NCI-H2171 treated with DMSO at 0.1 percent for 48 hours (cell line): ENCODE measurements at regions not wholly inside any gene's neighbourhood (a gene's known extent, or its start where the extent isn't known, plus 50 kb on each side); places are given as distances from the start of the nearest gene placed in this dataset.
"Not testable (repeated sequence)": the region's sequence is repeated elsewhere in the genome, so short reads cannot be mapped to it uniquely, and the experiment has no call there.

Experiments used
- DNase-seq: peaks from one replicate; lab custom pipeline; 2025; lab: John Stamatoyannopoulos, UW

DNA sequence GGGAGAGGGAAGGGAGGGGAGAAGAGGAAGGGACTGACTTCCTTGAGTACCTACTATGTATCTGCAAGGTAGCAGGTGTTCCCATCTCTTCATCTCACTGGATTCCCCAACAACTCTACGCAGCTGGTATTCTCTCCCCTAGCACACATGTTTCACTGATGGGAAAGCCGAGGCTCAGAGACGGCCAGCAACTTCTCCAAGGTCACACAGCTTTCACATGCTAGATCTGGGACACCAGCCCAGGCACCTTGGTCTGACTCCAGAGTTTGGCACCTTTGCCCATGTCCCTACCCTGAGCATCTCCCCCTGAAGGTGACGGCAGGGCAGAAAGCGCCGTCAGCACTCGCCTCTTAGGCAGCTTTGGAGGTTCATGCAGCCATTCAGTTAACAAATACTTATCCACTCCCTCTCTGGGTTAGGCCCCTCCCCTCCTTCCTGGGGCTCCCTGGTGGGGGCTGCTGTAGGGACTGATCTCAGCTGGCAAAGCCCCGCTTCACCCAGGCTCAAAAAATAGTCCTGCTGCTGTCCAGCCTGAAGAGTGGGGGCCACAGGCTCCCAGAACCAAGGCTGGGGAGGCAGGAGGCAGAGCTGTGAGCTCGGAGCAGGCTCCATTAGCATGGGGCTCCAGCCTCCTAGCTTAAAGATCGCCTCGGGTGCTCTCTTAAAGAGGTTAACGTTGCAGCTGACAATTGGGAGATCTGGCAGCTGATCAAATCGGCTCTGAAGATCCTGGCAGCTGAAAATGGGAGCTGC, 79.4 kb downstream of the IGLL1 start:
- DNase-seq, result no peak

- DNase-seq, result no peak
Measured at GRCh38 chr22:23499845-23500500, 80.1 kb downstream of the IGLL1 start.

DNA sequence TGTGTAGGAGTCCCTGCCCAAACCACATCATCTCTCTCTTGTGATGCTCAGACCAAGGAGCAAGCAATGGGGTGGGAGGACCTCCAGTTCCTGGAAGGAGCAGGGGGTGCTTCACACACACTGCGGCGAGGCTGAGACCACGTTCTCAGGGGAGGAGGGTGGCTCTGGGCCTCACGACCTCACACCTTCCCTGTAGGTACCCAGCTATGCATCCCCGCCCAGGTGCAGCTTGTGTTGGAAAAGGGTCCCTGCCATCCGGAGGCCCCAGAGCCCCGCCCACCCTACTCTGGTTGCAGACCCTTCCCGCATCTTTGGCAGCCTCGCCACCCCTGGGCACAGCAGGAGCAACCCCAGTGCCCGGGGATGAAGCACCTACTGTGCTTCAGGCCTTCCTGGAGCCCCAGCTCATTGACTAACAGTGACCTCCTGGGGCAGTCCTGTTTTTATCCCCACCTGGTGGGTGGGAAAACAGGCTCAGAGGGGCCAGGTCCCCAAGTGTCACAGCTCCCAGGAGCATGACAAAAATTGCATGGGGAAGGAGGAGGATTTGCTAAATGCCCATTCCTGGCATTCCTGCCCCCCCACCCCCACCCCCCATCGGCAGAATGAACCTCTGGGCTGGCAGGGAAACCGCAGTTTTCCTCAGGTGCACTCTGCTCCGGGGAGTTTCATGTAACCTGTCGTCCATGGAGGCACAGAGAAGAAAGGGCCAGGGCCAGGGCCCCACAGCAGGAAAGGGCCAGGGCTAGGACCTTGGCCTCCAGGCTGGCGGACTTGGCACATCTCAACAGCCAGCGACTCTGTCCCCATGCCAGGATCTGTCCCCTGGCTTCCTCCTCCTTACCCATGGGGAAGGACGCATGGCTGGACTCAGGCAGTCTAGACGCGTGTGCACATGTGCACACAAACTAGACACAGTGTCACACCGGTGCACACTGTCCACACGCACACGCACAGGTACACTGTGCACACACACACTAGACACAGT, 81.0 kb downstream of the IGLL1 start:
- DNase-seq, result no peak

- DNase-seq, result not testable (repeated sequence)
Measured at GRCh38 chr22:23497889-23498288, 82.2 kb downstream of the IGLL1 start.

DNA sequence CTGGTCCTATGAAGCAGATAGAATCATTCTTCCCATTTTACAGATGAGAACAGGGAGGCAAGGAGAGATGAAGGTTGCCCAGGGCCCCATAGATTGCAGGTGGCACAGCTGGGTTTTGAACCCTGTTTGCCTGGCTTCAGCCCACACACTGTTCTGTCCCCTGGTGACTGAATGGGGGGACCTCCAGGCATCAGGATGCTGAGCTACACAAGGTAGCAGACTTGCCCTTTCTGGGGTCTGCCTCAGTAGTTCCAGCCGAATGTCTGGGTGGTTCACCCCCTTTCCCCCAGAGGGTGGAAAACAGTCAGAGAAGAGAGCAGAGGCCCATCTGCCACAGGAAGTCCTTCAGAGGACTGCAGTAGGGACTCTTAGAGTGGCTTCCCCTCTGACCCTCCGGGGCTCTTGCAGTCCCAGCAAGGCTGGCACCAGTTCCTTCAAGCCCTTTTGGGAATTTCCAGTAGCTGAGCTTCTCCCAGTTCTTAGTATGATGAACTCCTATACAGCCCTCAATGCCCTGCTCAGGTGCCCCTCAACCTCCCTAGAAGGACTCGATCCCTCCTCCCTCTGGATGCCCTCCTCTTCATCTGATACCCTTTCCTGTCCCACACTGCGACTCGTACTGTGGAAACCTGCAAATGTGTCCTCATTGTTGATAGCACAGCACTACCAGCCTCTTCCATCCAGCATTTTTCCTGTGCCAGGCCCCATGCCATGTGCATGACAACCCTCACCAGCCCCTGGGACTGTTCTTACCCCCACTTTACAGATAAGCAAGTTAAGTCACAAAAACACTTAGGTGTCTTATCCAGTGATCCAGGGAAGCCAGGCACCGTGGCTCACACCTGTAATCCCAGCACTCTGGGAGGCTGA, 82.8 kb downstream of the IGLL1 start:
- no peak for DNase-seq

GRCh38 chr22:23496445-23496833, 83.7 kb downstream of the IGLL1 start:
- DNase-seq, result no peak

- no peak for DNase-seq
Measured at GRCh38 chr22:23495614-23496444, 84.3 kb downstream of the IGLL1 start.

- no peak for DNase-seq
Measured at GRCh38 chr22:23494930-23495266, 85.2 kb downstream of the IGLL1 start.

DNA sequence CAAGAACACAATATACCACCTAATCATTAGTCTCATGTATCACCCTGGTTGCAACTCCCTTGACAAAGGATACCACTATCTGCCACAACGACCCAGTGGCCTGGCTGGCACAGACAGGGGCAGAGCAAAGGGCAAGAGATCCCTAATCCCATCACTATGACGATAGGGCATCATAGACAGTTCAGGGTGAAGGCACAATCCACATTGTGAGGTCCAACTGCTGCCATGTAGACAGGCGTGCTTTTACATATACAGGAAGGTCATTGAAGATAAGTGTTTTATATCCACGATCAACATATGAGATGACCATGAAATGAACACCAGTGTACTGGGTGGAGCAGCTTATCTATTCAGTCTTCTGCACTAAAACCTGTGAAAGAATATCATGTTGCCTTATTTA, 94.6 kb downstream of the IGLL1 start:
- no peak for DNase-seq

DNA sequence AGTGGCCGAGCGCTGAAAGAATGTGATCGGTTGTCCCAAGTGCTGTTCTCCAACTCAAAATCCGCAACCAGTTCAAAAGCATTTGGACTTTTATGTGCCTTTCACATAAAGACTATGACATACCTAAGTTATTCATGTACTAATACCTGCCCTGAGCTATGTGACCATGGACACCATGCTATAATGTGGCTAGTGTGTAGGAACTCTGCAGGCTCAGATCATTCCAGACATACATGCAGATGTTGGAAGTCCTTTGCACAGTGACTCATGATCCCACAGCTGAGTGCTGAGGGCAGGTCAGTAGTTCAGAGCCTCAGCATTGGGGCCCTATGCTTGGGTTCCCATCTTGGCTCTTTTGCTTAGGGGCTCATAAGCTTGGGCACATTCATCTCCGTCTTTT, 95.4 kb downstream of the IGLL1 start:
- DNase-seq, result no peak

DNA sequence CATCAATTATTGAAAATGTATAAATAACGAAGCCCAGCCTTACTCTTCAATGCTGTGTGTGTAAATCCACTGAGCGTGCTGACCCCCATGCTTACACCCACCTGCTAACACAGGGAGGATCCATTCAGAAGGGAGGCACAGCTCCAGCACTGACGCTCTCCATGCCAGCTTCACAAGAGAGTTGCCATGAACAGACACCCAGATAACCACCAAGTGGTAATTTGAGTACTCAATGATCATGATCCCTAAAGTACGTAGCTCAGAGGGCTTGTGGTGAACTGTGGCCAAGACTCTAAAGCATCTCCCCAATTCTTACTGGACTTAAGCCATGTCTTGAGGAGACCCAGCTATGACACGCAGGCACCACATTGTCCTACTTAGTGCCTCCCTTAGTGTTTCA, 98.7 kb downstream of the IGLL1 start:
- no peak for DNase-seq

DNA sequence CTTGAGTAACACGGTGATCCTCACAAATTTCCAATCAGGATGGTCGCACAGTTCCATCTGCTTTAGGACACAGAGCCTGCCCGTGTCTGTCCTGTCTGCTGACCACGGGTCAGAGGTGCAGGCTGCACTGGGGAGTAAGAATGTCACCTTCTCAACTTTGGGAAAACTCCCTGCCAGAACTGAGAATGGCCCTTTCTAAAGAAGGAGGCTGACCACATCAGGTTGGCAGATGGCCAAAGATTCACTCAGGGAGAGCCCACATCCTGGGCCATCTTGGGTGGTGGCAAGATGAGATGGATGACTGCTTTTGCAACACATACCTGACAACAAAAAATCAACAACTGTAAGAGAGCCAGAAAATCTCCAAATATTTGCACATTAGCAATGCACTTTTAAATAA, 101.9 kb downstream of the IGLL1 start:
- DNase-seq, result no peak

DNA sequence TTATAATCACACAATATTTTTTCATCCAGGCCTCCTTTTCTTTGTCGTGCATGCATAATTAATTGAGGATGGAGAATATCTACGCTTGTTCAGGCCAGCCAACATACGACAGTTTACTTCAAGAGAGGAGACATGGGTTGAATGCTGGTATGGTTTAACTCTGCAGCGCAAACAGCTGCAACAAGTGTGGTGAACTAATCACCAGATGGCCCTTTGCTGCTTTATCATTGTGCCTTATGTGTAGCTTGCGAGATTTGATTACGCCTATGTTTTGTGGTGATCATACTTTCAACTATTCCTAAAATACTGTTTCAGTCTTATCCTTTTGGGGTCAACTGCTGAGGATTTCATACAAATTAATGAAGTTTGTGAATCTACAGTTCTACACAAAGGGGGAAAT, 105.6 kb downstream of the IGLL1 start:
- DNase-seq, result peak; percentile 75

DNA sequence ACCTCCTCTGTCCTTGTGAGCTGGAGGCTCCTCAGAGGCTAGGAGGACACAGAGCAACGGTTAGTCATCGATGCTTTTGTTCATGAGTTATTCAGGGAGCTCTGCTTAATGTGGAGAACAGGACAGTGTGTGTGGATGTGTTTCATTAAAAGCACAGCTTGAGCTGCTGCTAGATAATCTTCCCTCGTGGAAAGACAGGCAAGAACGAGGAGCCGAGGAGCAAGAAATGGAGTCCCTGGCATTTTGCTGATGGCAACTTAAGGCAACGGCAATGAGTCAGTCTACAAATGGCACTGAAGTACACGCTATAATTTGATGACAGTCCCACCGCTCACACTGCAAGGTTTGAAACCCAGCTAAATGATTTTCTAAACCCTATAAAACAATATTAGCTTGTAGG, 106.2 kb downstream of the IGLL1 start:
- no peak for DNase-seq

DNA sequence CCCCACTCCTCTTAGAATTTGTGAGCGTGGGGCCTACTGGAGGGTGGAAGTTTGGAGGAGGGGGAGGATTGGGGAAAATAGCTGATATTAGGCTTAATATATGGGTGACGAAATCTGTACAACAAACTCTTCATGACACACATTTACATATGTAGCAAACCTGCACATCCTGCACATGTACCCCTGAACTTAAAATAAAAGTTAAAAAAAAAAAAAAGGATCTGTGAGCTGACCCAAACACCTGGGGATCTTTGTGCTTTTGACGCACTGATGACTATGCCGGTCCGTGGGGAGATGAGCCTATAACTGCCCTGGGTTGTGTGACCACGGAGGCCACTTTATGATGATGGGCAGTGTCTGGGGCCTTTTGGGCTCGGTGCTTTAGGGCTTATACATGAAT, 107.7 kb downstream of the IGLL1 start:
- DNase-seq, result not testable (repeated sequence)

DNA sequence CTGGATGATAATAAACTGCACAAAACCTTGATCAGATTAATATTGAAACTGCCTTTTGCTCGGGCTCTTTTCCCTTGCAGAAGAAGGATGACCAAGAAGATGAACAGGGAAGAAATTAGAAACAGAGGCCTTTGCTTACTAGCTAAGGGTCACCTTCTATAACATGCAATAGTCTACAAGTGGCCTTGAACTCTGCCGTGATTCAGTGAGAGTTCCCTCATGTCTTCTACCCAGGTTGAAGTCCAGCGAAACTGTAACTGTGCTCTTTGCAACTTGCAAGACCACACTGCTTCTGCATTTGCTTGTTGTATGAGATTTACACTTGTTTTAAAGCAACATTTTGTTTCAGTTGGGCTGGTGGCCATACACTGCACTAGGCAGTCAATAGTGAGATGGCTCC, 108.4 kb downstream of the IGLL1 start:
- DNase-seq, result no peak

GRCh38 chr22:23470811-23471389, 109.2 kb downstream of the IGLL1 start:
- no peak for DNase-seq

- no peak for DNase-seq
Measured at GRCh38 chr22:23467721-23468294, 112.3 kb downstream of the IGLL1 start.

DNA sequence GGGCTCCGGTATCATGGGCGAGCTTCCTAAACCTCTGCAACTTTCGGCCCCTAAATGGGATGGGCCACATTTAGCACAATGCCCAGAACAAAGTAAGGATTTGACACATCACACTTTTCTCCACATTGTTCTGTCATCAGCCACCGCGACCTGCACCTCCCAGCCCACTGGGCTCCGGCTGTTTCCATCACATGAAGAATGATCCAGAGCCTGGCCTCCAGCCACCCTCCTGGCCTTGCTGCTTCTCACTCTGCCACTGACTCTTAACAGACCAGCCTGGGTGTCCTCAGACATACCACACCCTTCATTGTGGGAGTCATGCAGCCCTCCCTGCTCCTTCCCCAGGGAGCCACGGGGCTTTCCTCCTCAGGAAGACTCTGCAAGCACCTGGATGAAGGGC, 113.7 kb downstream of the IGLL1 start:
- no peak for DNase-seq

DNA sequence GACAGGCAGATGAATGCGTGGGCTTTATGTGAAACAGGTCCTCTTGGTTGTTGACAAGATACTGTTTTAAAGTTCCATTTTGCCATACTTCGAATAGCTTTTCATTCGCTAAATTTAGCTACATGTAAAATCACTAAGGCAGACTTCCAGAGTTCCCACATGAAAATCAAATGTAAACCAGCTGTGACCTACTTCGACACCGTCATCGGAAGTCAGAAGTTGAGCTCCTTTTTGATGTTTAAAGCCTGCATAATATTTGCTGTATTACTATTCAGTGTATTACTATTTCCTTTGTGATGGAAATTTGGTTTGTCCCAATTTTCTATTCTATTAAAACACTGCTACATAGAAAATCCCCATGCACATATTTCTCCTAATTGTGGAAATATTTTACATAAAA, 115.3 kb downstream of the IGLL1 start:
- not testable (repeated sequence) for DNase-seq
